GM18511 (cell line): ENCODE measurements at regions not wholly inside any gene's neighbourhood (a gene's known extent, or its start where the extent isn't known, plus 50 kb on each side); places are given as distances from the start of the nearest gene placed in this dataset.
"Not testable (repeated sequence)": the region's sequence is repeated elsewhere in the genome, so short reads cannot be mapped to it uniquely, and the experiment has no call there.

Experiments used
- ATAC-seq: cut with Tn5 transposase; IDR thresholded peaks from one replicate; pipeline ENCODE4 v1.9.1; 2021; ENCODE audit warnings: mild to moderate bottlenecking, moderate library complexity; ENCODE audit not compliant: unreplicated experiment

GRCh38 chr16:62780081-62780480, 743.8 kb upstream of the CDH8 start:
- not testable (repeated sequence) for ATAC-seq

- ATAC-seq: no peak
These were observed 728.3 kb upstream of the CDH8 start for GRCh38 chr16:62764572-62764971.

- ATAC-seq: no peak
These were observed 724.2 kb upstream of the CDH8 start for GRCh38 chr16:62760398-62760797.

GRCh38 chr16:62755938-62756337, 719.7 kb upstream of the CDH8 start:
- no peak for ATAC-seq

- ATAC-seq: no peak
These were observed 716.6 kb upstream of the CDH8 start for GRCh38 chr16:62752854-62753253.

- no peak for ATAC-seq
These were observed 715.0 kb upstream of the CDH8 start for GRCh38 chr16:62751218-62751617.

GRCh38 chr16:62741692-62742091, 705.5 kb upstream of the CDH8 start:
- ATAC-seq: no peak

GRCh38 chr16:62738666-62739460, 702.6 kb upstream of the CDH8 start:
- ATAC-seq: no peak

GRCh38 chr16:62732092-62732491, 695.9 kb upstream of the CDH8 start:
- no peak for ATAC-seq

- ATAC-seq: not testable (repeated sequence)
These were observed 688.5 kb upstream of the CDH8 start for GRCh38 chr16:62724670-62725269.

GRCh38 chr16:62720651-62721050, 684.4 kb upstream of the CDH8 start:
- ATAC-seq: no peak

- ATAC-seq: no peak
These were observed 680.8 kb upstream of the CDH8 start for GRCh38 chr16:62717026-62717425.

- ATAC-seq: no peak
These were observed 679.5 kb upstream of the CDH8 start for GRCh38 chr16:62715701-62716100.

- no peak for ATAC-seq
These were observed 676.3 kb upstream of the CDH8 start for GRCh38 chr16:62712566-62712965.

- ATAC-seq: no peak
These were observed 675.6 kb upstream of the CDH8 start for GRCh38 chr16:62711797-62712196.

- no peak for ATAC-seq
These were observed 673.6 kb upstream of the CDH8 start for GRCh38 chr16:62709794-62710193.

GRCh38 chr16:62701426-62701825, 665.2 kb upstream of the CDH8 start:
- no peak for ATAC-seq

- no peak for ATAC-seq
These were observed 664.4 kb upstream of the CDH8 start for GRCh38 chr16:62700426-62701294.

- ATAC-seq: no peak
These were observed 656.4 kb upstream of the CDH8 start for GRCh38 chr16:62692685-62693084.

- ATAC-seq: no peak
These were observed 645.6 kb upstream of the CDH8 start for GRCh38 chr16:62681819-62682218.

- no peak for ATAC-seq
These were observed 642.6 kb upstream of the CDH8 start for GRCh38 chr16:62678796-62679195.

GRCh38 chr16:62676306-62676705, 640.1 kb upstream of the CDH8 start:
- no peak for ATAC-seq
